ENCODE measurements at regions not wholly inside any gene's neighbourhood (a gene's known extent, or its start where the extent isn't known, plus 50 kb on each side); places are given as distances from the start of the nearest gene placed in this dataset.
"Not testable (repeated sequence)": the region's sequence is repeated elsewhere in the genome, so short reads cannot be mapped to it uniquely, and the experiment has no call there.

GRCh38 chr2:176424746-176425145 is 155.5 kb downstream of the MTX2 start:
- no peak for DNase-seq (ENCODE audit: low spot score)

DNA sequence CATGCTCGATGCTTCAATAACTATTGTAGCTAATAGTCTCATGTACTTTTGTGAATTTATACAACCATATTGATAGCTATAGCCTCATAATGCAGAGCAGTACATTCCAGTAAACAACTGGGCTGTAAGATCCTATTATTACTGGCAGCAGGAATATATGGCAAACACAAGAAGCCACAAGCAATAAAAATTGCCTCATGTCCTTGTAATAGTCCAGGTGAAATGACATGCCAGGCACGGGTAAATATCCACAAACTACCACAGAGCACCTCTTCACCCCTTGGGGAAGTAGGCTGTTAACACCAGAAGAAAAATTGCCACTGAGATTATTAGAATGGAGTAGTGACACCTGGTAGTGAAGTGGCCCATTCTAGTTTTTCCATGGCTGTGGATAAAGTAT is 158.3 kb downstream of the MTX2 start:
- DNase-seq (ENCODE audit: low spot score), result no peak

GRCh38 chr2:176428944-176429469 is 159.8 kb downstream of the MTX2 start:
- not testable (repeated sequence) for DNase-seq (ENCODE audit: low spot score)

- DNase-seq (ENCODE audit: low spot score), result no peak
These were observed 163.2 kb downstream of the MTX2 start for GRCh38 chr2:176432434-176432833.

DNA sequence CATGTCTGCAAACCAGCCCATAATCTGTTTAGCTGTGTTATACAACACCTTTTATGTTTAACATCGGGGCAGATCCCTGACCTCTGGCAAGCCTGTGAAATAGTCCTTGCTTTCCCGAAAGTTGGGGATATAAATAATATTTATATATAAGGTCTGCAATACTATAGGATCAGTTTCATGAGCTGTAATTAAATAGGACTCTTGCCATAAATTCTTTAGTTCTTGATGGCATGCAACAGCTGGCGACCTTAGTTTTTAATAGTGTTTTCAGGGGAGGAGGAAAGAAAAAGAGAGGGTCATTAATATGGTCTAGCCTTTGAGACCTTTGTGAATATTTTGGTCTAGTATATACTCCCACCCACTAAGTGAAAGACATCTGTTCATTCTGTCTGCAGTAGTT is 166.5 kb downstream of the MTX2 start:
- DNase-seq (ENCODE audit: low spot score), result no peak

GRCh38 chr2:176443946-176444345 is 174.7 kb downstream of the MTX2 start:
- no peak for DNase-seq (ENCODE audit: low spot score)

- peak; percentile 36 for DNase-seq (ENCODE audit: low spot score)
These were observed 176.7 kb downstream of the MTX2 start for GRCh38 chr2:176445956-176446355.

DNA sequence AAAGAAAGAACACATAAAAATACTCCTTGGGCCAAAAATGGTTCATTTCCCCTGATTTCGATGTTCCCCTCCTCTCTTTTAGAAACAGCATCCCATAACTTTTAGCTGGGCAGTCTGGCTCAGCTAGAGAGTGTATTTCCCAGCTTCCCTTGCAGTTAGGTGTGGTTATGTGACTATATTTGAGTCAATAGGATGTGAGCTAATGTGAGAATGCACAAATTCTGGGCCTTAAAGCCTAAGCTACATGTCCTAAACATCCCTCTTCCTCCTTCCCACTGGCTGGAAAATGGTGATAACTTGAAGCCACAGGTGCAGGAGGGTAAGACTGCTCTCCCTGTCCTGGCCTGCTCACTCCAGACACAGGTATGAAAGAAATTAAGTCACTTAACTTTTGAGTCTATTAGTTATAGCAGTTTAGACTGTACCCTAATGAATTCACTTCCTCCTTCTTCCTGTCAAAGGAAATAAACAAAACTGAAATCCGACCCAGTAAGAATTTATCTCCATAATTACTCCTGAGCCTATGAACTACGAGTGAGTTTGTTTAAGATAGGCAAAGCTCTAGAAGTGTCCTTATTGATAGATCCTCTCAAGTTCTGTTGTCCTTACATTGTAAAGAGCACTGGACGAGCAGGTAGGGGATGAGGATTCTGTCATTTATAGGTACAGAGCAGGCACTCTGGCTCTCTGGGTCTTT is 177.6 kb downstream of the MTX2 start:
- no peak for DNase-seq (ENCODE audit: low spot score)

DNA sequence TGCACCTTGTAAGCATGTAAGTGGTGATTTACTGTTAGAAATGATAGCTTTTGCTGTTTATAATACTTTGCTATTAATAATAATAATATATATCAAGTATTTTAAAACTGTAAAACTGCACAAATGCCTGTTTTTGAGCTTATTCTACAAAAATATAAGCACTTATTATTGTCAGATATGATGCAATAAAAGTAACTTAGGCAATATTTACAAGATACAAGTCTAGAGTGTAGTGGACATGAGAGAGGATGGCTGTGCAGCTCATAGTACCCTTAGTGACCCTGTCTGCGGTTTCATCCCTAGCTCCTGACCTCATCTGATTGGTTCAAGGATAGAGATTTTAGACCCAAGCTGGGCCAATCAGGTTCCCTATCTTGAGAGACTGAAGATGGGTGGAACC is 178.4 kb downstream of the MTX2 start:
- no peak for DNase-seq (ENCODE audit: low spot score)

DNA sequence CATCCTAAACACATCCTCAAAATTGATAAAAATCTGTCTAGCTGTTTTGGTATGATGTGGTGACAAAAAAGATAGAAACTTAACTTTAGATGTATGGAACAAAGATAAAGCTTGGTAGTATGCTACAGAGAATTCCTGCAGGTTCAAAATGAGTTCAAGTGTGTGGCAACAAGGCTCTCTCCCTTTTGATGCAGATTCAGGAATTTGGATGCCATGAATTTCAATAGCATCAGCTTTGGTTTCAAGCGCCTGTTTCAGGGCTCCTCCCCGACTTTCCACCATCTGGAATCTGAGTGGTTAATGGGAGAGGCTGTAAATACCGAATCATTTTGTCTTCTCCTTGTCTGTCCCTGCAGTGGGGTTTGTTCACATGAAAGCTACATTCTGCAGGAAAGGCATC is 180.6 kb downstream of the MTX2 start:
- no peak for DNase-seq (ENCODE audit: low spot score)

DNA sequence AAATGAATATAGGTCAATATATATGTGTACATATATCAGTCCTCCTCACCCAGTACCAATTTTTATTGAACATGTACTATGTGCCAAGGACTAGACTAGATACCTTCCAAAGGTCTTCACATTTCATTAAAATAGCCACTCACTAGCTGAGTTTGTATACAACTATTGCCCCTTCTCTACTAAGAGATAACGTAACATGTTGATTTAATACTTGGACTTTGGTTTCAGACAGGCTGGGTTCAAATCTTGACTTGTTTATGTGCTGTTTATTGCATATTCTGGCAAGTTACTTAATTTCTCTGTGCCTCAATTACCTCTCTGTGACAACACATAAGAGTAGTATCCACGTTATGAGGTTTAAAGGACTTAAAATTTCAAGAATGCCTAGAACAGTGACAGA is 184.5 kb downstream of the MTX2 start:
- no peak for DNase-seq (ENCODE audit: low spot score)

DNA sequence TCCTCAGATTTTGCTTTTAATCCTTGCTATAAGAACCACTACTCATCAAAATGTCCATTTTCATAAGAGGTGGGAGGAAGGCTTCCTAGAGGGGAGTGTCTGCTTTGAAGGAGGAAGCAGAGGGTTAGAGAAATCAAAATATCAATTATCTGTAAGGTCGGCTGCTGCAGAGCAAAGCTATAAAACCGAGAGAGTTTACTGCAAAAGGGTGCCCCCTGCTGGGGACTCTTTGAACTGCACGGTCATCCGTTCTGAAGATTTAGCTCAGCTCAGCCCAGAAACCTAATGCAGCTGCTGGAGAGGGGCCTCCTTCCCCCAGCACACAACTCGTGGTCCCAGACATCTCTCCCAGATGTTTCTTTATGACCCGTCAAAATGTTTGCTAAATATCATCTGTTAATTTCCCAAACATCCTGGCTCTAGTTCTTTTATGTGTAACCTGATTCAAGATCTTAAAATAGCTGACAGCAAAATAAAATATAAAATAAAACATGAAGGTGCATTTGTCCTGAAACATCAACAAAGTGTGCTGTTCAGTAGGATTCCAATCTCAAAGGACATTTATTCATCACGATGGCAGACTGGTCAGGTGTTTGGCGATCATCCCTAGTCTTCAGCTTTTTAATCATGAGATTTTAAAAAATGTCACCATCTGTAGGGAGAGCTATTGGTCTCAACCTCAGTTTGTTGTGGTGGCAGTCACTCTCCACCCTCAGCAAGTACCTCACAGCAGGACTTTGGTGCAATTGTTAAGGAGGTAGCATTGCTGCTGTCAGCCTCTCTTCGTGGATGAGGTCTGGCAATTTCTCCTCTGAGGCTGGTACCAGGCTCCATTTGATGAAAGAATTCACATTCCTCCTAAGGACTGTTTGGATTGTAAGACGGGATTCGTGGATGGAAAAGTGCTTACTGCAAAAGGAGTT is 185.9 kb downstream of the MTX2 start:
- peak; percentile 34 for DNase-seq (ENCODE audit: low spot score)

DNA sequence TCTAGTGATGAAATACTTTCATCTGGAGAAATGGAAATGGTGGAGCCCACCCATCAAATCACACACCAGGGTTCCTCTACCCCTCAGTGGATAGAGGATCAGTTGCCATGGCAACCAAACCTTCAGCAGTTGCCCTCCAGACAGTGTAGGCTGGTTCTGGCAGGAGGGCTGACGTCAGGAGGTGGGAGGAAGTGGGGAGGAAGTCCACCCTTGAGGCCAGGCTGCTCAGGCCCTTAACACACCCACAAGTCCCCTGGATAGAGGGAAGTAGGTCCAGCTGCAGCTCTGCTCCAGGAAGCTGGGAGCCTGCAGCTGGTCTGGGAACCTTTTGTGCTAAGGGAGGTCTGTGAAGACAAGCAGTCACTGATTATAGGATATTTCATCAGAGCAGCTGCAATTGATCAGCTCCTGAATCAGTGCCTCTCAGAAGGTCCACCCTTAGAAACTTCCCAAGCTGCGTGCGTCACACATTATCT is 186.6 kb downstream of the MTX2 start:
- no peak for DNase-seq (ENCODE audit: low spot score)

DNA sequence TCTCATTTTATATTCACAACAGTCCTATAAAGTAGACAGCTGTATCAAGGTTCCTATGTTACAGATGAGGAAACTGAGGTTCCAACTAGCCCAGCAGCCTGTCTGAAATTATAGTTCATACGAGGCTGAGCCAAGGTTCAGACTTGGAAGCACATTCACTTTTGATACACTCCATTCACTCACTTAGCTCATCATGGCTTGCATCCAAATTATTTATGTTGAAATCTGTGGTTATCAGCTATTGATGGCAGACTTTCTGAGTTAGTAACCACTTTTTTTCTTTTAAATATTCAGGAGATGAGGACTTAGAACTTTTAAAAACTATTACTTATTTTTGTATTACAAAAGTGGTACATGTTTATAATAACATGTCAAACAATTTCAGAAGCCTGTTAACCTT is 188.2 kb downstream of the MTX2 start:
- DNase-seq (ENCODE audit: low spot score), result no peak

DNA sequence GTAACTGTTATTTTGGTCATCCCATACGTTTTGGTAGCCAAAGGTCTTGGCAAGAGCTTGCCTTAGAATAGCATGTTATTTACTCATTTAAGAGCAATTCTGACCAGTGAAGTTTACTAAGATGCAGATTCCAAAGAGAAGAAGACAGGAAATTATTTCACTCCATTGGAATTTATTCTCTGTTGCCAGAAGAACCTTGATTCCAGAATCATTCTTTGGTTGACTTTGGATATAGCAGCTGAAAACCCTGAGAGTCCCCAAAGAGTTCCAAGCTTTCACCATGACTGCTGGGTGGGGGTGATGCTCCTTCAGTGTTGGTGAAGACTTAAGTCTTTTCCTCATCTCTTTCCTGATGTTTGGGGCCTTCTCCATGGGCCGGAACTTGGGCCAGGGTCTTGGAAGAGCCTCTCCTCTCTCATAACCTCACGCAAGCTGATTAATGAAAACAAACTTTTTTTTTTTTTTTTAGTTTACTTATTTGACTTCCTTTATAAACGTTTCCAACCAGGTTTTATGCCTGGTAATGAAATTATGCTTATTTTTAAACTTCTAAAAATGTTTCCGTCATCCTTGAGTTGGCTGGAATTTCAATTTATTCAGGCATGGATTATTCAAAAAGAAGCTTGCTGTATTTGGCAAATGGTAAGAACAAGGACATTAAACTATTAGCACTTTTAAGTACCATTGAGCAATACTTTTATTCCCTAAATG is 192.0 kb downstream of the MTX2 start:
- DNase-seq (ENCODE audit: low spot score), result no peak

GRCh38 chr2:176461809-176462670 is 192.8 kb downstream of the MTX2 start:
- no peak for DNase-seq (ENCODE audit: low spot score)

DNA sequence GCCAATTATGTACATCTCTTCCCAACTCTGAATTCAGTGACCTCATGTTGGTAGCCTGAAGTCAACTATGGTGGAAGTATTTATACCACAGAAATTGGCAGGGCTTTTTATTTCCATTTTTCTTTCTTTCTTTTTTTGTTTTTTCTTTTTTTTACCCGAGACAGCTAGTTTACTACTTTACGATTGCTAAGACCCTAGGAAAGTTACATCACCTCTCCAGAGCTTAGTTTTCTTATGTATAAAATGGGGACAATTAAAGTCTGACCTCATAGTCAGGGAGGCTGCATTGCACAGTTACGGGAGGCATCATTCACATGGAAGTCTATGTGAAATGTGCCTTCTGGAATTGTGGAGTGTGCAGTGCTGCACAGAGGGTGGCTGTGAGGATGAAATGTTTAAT is 194.3 kb downstream of the MTX2 start:
- DNase-seq (ENCODE audit: low spot score), result no peak

DNA sequence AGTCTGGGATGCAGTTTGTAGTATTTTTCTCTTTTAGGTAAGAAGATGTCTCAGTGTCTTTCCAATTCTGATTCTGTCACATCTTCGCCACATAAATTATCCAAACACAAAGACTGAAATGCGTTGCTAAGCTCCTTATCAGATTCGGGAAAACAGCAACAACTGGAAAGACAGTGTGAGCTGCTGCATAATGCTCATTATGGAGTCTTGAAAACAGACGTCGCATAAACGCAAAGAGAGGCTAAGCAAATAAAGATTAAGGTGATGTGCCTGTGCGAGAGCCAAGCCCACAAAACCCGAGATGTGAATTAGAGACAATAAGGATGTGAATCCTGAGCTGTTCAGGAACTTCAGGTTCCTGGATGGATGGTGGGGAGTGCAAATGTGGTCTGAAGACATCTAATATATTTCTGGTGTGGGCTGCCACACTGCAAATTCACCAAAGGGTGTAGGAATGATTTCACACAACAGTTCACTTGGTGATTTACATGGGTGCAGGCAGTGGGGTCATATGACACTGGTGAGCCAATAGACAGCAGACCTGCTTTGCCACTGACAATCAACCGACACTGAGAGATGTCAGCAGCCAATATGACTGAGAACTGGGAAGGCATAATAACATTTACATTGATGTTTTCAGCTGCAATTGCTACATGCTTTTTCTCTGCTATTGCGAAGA is 195.8 kb downstream of the MTX2 start:
- DNase-seq (ENCODE audit: low spot score), result no peak

- no peak for DNase-seq (ENCODE audit: low spot score)
These were observed 197.7 kb downstream of the MTX2 start for GRCh38 chr2:176466918-176467452.

DNA sequence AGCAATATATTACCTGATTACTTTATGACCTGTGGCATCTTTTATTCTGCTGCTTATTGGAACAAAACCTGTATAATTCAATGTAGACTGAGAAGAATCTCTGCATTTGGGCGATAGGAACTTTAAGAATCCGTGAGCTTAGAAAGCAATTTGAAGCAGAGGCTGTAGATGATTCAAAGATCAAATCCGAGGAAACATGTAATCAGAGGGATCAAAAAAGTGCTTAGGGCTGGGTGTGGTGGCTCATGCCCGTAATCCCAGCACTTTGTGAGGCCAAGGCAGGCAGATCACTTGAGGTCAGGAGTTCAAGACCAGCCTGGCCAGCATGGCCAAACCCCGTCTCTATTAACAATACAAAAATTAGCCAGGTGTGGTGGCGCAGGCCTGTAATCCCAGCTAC is 198.4 kb downstream of the MTX2 start:
- no peak for DNase-seq (ENCODE audit: low spot score)
